Tibial artery (tissue), 4 donors: ENCODE measurements at regions not wholly inside any gene's neighbourhood (a gene's known extent, or its start where the extent isn't known, plus 50 kb on each side); places are given as distances from the start of the nearest gene placed in this dataset.

Source experiments
- DNase-seq, 2 donors: peaks; one replicate each; pipeline ENCODE4 v3.0.0-alpha.2; 2019
- H3K27ac ChIP-seq, 2 donors: fragments of 200-600 bp; sonication (generic) in 1 of 2; 1 replicate in 1 of 2; 2 replicates in 1 of 2; pipeline ENCODE4 v1.5.1; 2018 to 2019; ENCODE audit warnings: mild to moderate bottlenecking in 1 of 2
- H3K27me3 ChIP-seq, 2 donors: fragments of 200-600 bp; sonication (generic) in 1 of 2; one replicate each; pipeline versions ENCODE4 v1.5.1 to v1.6.0; 2016 to 2019
- H3K36me3 ChIP-seq, 3 donors: fragments of 200-600 bp; sonication (generic) in 2 of 3; one replicate each; pipeline ENCODE4 v1.5.1; 2016 to 2019; ENCODE audit warnings: mild to moderate bottlenecking in 2 of 3
- H3K4me1 ChIP-seq, 4 donors: fragments of 200-600 bp; sonication (generic) in 2 of 4; 1 replicate in 3 of 4; 2 replicates in 1 of 4; pipeline ENCODE4 v1.5.1; 2016 to 2019
- H3K4me3 ChIP-seq, 2 donors: fragments of 200-600 bp; sonication (generic) in 1 of 2; 1 replicate in 1 of 2; 2 replicates in 1 of 2; pipeline ENCODE4 v1.5.1; 2018 to 2019; ENCODE audit warnings: mild to moderate bottlenecking in 2 of 2
- H3K9me3 ChIP-seq, 3 donors: fragments of 200-600 bp; sonication (generic) in 1 of 3; one replicate each; pipeline ENCODE4 v1.5.1; 2016 to 2019
- intact Hi-C: fragments of 100-400 bp; cut with DNase I; formaldehyde crosslinking; loops from one replicate; pipeline ENCODE4 v1.15.0; 2023; ENCODE audit warnings: low total_unique reads
- TF ChIP-seq, protein P1 (sequence below), 2 experiments: fragments of 200-600 bp in 1 of 2; fragments of 450-650 bp in 1 of 2; IDR thresholded peaks; one replicate each; pipeline ENCODE4 v1.5.1; 2017 to 2019; ENCODE audit warnings: antibody characterized with exemption in 2 of 2, mild to moderate bottlenecking in 1 of 2, moderate library complexity in 1 of 2

DNA sequence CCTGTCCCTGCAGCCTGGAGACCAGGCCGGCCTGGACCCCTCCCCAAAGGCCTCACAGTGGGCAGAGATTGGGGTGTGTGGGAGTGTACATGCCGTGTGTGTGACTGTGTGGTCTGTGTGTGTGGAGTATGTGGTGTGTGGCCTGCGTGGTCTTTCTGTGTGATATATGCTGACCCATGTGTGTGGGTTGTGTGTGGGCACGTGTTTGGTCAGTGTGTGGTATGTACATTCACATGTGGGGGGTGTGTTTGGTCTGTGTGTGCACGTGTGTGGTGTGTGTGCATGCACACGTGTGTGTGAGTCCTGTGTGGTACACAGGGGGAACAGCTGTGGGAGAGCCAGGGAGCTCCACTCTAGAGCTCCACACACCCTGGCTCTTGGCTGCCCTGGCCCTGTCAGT is 1185.1 kb downstream of the BRD1 start:
- TF ChIP-seq, protein P1, sequence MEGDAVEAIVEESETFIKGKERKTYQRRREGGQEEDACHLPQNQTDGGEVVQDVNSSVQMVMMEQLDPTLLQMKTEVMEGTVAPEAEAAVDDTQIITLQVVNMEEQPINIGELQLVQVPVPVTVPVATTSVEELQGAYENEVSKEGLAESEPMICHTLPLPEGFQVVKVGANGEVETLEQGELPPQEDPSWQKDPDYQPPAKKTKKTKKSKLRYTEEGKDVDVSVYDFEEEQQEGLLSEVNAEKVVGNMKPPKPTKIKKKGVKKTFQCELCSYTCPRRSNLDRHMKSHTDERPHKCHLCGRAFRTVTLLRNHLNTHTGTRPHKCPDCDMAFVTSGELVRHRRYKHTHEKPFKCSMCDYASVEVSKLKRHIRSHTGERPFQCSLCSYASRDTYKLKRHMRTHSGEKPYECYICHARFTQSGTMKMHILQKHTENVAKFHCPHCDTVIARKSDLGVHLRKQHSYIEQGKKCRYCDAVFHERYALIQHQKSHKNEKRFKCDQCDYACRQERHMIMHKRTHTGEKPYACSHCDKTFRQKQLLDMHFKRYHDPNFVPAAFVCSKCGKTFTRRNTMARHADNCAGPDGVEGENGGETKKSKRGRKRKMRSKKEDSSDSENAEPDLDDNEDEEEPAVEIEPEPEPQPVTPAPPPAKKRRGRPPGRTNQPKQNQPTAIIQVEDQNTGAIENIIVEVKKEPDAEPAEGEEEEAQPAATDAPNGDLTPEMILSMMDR (IDR thresholded peaks at IDR 0.05): no peak
- Histone ChIP-seq H3K4me3 (no peak overlapping the region), H3K9me3 (no peaks in the 10 kb centered on the region), H3K27ac (no peak overlapping the region), H3K4me1 (no peaks in the 10 kb centered on the region), H3K27me3 (peaks cover 0 to 11% of the 10 kb centered on the region in 2 donors), H3K36me3 (no peaks in the 10 kb centered on the region)
- DNase-seq: no peak
- intact Hi-C loops: no loop called here

- TF ChIP-seq, protein P1 (IDR thresholded peaks at IDR 0.05): no peak
- H3K27me3 ChIP-seq: peaks cover 0 to 11% of the 10 kb centered on the region in 2 donors
- no peaks in the 10 kb centered on the region for H3K4me1 ChIP-seq
- no peaks in the 10 kb centered on the region for H3K9me3 ChIP-seq
- no peak for DNase-seq
- intact Hi-C loops: no loop called here
- H3K4me3 ChIP-seq: no peak overlapping the region
- no peaks in the 10 kb centered on the region for H3K36me3 ChIP-seq
- H3K27ac ChIP-seq: no peak overlapping the region
Measured at GRCh38 chr22:48641906-48642475, 1185.7 kb downstream of the BRD1 start.

DNA sequence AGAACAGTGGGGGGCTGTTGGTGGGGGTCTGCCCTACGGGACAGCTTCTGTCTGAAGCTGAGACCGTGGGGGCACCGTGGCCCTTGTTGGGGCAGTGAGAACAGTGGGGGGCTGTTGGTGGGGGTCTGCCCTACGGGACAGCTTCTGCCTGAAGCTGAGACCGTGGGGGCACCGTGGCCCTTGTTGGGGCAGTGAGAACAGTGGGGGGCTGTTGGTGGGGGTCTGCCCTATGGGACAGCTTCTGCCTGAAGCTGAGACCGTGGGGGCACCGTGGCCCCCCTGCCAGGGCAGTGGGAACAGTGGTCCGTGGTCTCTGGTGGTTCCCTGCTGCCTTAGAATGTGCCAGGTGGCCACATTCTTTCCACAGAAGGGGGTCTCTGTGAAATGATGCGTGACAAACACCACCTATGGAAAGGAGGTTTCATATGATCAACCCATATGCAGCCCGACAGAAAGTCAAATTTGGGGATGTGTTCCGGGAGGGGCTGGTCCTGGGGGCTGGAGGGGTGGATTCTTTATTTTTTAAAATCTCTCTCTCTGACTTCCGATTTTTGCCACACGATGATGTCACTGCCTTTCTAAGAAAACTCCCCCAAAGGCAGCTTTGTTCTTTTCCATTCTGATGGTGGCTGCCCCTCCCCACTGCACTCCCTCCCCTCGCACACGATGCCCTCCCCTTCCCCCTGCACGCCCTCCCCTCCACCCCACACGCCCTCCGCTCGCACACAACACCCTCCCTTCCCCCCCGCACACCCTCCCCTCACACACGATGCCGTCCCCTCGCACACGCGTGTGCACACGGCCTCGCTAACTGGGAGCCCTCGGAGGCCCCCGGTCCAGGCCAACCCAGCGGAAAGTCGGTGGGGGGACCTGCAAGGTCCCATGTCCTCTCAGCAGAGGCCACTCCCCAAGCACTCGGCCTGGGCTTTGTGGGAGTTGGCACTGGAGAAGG is 1186.5 kb downstream of the BRD1 start:
- Histone ChIP-seq H3K9me3 (no peaks in the 10 kb centered on the region), H3K27me3 (peaks cover 0 to 11% of the 10 kb centered on the region in 2 donors), H3K4me1 (no peaks in the 10 kb centered on the region), H3K27ac (no peak overlapping the region), H3K4me3 (no peak overlapping the region), H3K36me3 (no peaks in the 10 kb centered on the region)
- DNase-seq: no peak
- intact Hi-C loops: no loop called here
- TF ChIP-seq, protein P1 (IDR thresholded peaks at IDR 0.05): no peak

DNA sequence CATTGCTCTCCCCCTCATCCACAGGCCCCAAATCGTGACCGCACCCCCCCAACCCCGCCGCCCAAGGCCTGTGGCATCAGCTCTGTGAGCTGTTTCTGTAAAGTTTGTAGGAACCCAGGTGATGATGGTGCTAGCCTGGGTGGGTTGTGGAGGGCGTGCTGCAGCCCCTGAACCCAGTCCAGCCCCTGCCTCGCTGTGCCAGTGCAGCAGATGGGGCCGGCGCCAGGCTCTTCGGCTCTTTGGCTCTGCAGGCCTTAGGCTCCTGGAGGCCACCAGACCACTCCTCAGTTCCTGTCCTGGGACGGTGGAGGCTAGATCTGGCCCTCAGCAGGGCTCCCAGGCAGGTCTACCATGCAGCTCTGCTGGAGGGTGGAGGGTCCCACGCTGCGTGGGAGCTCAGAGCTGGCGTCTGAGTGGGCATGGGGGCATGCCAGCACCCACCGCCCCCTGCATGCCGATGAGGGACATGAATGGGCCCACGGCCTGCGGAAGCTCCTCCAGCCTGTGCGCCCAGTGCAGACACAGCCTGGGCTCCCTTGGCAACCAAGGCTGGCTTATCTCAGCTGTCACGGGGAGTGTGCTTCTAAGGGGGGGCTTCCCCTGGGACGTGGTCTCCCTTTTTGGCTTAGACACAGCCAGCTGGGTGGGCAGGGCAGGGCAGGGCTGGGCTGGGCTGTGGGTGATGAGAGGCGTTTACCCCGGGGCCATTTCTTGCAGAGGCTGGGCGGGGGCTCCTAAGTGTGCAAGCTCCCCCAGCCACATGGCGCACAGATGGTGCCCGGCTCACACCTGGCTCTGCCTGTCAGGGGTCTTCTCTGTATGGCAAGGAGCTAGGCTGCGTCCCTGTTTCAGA is 1187.6 kb downstream of the BRD1 start:
- intact Hi-C loops: no loop called here
- TF ChIP-seq, protein P1 (IDR thresholded peaks at IDR 0.05): no peak
- no peak for DNase-seq

GRCh38 chr22:48639021-48639795 is 1188.5 kb downstream of the BRD1 start:
- intact Hi-C loops: no loop called here
- no peak overlapping the region for H3K4me3 ChIP-seq
- peaks cover 0 to 11% of the 10 kb centered on the region in 2 donors for H3K27me3 ChIP-seq

More for the DNA sequence above, 1187.6 kb downstream of the BRD1 start:
- H3K4me1 ChIP-seq: no peaks in the 10 kb centered on the region
- H3K9me3 ChIP-seq: no peaks in the 10 kb centered on the region
- H3K27ac ChIP-seq: no peak overlapping the region
- H3K27me3 ChIP-seq: peaks cover 0 to 11% of the 10 kb centered on the region in 2 donors
- no peak overlapping the region for H3K4me3 ChIP-seq
- H3K36me3 ChIP-seq: no peaks in the 10 kb centered on the region

More at GRCh38 chr22:48639021-48639795, 1188.5 kb downstream of the BRD1 start:
- Histone ChIP-seq H3K9me3 (no peaks in the 10 kb centered on the region), H3K4me1 (no peaks in the 10 kb centered on the region), H3K27ac (no peak overlapping the region), H3K36me3 (no peaks in the 10 kb centered on the region)
- TF ChIP-seq, protein P1 (IDR thresholded peaks at IDR 0.05): no peak
- DNase-seq: no peak
